Gastrocnemius medialis (tissue), 4 donors: ENCODE measurements at regions not wholly inside any gene's neighbourhood (a gene's known extent, or its start where the extent isn't known, plus 50 kb on each side); places are given as distances from the start of the nearest gene placed in this dataset.

Experiments
- POLR2A ChIP-seq, 2 donors: fragments of 450-650 bp; IDR thresholded peaks; one replicate each; pipeline ENCODE4 v1.6.1; 2017; ENCODE audit warnings: antibody characterized with exemption in 2 of 2, mild to moderate bottlenecking in 2 of 2, moderate library complexity in 2 of 2
- TF ChIP-seq, protein P1 (sequence below), 5 experiments: fragments of 450-650 bp in 3 of 5; fragments of 200-600 bp in 2 of 5; sonication (generic) in 2 of 5; IDR thresholded peaks in 4 of 5; conservative IDR thresholded peaks in 1 of 5; 1 replicate in 4 of 5; 2 replicates in 1 of 5; pipeline ENCODE4 v1.5.1; 2016 to 2019; ENCODE audit warnings: antibody characterized with exemption in 5 of 5, mild to moderate bottlenecking in 3 of 5, moderate library complexity in 3 of 5

DNA sequence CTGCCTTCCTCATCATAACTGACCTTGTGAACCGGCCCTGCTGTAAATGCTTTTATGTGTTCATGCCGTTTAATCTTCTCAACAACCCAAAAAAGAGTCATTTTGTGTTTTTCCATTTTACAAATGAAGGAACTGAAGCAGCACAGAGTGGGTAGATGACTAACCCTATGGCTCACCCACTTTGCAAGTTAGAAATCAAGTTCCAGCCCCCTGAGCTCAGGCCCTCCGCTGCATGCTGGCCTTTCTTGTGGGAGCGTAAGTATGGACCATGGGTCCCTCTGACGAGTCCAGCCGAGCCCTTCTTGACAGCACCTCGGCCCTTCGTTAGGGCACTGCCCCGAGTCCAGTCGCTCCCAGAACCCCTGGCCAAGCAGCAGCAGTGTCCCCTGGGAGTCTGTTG is 194.6 kb downstream of the GLI2 start:
- no peak for TF ChIP-seq POLR2A (IDR thresholded peaks at IDR 0.05)
- TF ChIP-seq, protein P1, sequence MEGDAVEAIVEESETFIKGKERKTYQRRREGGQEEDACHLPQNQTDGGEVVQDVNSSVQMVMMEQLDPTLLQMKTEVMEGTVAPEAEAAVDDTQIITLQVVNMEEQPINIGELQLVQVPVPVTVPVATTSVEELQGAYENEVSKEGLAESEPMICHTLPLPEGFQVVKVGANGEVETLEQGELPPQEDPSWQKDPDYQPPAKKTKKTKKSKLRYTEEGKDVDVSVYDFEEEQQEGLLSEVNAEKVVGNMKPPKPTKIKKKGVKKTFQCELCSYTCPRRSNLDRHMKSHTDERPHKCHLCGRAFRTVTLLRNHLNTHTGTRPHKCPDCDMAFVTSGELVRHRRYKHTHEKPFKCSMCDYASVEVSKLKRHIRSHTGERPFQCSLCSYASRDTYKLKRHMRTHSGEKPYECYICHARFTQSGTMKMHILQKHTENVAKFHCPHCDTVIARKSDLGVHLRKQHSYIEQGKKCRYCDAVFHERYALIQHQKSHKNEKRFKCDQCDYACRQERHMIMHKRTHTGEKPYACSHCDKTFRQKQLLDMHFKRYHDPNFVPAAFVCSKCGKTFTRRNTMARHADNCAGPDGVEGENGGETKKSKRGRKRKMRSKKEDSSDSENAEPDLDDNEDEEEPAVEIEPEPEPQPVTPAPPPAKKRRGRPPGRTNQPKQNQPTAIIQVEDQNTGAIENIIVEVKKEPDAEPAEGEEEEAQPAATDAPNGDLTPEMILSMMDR (IDR thresholded peaks at IDR 0.05 in 4 of 5, conservative IDR thresholded peaks at IDR 0.05 in 1 of 5), result no peak
